ENCODE measurements at regions not wholly inside any gene's neighbourhood (a gene's known extent, or its start where the extent isn't known, plus 50 kb on each side); places are given as distances from the start of the nearest gene placed in this dataset.

DNA sequence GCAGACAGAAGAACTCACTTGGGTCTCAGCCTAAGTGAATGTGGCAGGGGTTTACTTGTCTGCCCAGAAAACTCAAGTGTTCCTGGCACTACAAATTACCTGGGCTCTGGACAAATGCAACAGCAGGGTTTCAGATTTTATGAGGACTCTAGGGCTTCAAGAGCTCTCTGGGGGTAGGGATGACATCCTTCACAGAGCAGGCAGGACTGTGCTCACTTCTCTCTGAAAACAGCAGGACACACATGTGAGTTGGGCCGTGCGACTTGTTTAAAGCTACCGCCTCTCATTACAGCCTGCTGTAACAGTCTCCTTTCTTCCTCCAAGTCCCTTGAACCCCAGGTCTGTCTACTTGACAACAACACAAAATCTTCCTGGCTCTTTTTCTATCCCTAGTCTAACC lies 212.6 kb downstream of the EN1 start:
- TF ChIP-seq, protein P1, sequence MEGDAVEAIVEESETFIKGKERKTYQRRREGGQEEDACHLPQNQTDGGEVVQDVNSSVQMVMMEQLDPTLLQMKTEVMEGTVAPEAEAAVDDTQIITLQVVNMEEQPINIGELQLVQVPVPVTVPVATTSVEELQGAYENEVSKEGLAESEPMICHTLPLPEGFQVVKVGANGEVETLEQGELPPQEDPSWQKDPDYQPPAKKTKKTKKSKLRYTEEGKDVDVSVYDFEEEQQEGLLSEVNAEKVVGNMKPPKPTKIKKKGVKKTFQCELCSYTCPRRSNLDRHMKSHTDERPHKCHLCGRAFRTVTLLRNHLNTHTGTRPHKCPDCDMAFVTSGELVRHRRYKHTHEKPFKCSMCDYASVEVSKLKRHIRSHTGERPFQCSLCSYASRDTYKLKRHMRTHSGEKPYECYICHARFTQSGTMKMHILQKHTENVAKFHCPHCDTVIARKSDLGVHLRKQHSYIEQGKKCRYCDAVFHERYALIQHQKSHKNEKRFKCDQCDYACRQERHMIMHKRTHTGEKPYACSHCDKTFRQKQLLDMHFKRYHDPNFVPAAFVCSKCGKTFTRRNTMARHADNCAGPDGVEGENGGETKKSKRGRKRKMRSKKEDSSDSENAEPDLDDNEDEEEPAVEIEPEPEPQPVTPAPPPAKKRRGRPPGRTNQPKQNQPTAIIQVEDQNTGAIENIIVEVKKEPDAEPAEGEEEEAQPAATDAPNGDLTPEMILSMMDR (IDR thresholded peaks at IDR 0.05) = no peak
- TF ChIP-seq POLR2A (IDR thresholded peaks at IDR 0.05) = no peak
